ENCODE measurements at regions not wholly inside any gene's neighbourhood (a gene's known extent, or its start where the extent isn't known, plus 50 kb on each side); places are given as distances from the start of the nearest gene placed in this dataset.

GRCh38 chr3:161913786-161914389 is 417.3 kb downstream of the OTOL1 start:
- TF ChIP-seq, protein P1, sequence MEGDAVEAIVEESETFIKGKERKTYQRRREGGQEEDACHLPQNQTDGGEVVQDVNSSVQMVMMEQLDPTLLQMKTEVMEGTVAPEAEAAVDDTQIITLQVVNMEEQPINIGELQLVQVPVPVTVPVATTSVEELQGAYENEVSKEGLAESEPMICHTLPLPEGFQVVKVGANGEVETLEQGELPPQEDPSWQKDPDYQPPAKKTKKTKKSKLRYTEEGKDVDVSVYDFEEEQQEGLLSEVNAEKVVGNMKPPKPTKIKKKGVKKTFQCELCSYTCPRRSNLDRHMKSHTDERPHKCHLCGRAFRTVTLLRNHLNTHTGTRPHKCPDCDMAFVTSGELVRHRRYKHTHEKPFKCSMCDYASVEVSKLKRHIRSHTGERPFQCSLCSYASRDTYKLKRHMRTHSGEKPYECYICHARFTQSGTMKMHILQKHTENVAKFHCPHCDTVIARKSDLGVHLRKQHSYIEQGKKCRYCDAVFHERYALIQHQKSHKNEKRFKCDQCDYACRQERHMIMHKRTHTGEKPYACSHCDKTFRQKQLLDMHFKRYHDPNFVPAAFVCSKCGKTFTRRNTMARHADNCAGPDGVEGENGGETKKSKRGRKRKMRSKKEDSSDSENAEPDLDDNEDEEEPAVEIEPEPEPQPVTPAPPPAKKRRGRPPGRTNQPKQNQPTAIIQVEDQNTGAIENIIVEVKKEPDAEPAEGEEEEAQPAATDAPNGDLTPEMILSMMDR (IDR thresholded peaks at IDR 0.05; ENCODE audit: unreplicated experiment in 3 of 3) = no peak
- Mint-ChIP-seq H3K27ac (no peak overlapping the region), H3K9me3 (peaks cover 5% of the 10 kb centered on the region), H3K36me3 (ENCODE audit: low read depth) (no peaks in the 10 kb centered on the region), H3K4me3 (no peak overlapping the region), H3K27me3 (ENCODE audit: low read depth) (peaks cover 3% of the 10 kb centered on the region), H3K4me1 (peaks cover 18% of the 10 kb centered on the region)

GRCh38 chr3:161914703-161915417 is 418.3 kb downstream of the OTOL1 start:
- no peaks in the 10 kb centered on the region for H3K36me3 Mint-ChIP-seq (ENCODE audit: low read depth)
- TF ChIP-seq, protein P1 (IDR thresholded peaks at IDR 0.05; ENCODE audit: unreplicated experiment in 3 of 3) = peak; percentile 48 to 71 (median 63)
- peaks cover 3% of the 10 kb centered on the region for H3K27me3 Mint-ChIP-seq (ENCODE audit: low read depth)
- H3K4me1 Mint-ChIP-seq = peaks cover 18% of the 10 kb centered on the region
- peak overlapping the region in 1 of 3 experiments; percentile 25 for H3K4me3 Mint-ChIP-seq
- H3K27ac Mint-ChIP-seq = peak overlapping the region; percentile 31 to 69 (median 42)
- H3K9me3 Mint-ChIP-seq = peaks cover 14% of the 10 kb centered on the region

GRCh38 chr3:161915418-161915750 is 418.8 kb downstream of the OTOL1 start:
- peaks cover 14% of the 10 kb centered on the region for H3K9me3 Mint-ChIP-seq
- peak overlapping the region; percentile 31 to 69 (median 42) for H3K27ac Mint-ChIP-seq
- TF ChIP-seq, protein P1 (IDR thresholded peaks at IDR 0.05; ENCODE audit: unreplicated experiment in 3 of 3) = no peak
- H3K4me1 Mint-ChIP-seq = peaks cover 18% of the 10 kb centered on the region
- no peaks in the 10 kb centered on the region for H3K36me3 Mint-ChIP-seq (ENCODE audit: low read depth)
- H3K27me3 Mint-ChIP-seq (ENCODE audit: low read depth) = peaks cover 3% of the 10 kb centered on the region
- no peak overlapping the region for H3K4me3 Mint-ChIP-seq

DNA sequence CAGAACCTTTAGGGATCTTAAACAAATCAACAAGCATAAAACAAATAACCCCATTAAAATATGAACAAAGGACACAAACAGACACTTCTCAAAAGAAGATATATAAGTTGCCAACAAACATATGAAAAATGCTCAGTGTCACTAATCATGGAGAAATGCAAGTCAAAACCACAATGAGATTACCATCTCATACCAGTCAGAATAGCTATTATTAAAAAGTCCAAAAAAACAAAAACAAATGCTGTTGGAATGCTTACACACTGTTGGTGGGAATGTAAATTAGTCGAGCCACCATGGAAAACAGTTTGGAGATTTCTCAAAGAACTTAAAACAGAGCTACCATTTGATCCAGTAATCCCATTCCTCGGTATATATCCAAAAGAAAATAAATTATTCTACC is 423.6 kb downstream of the OTOL1 start:
- Mint-ChIP-seq H3K9me3 (peaks cover 23% of the 10 kb centered on the region), H3K27ac (no peak overlapping the region), H3K4me3 (no peak overlapping the region), H3K36me3 (ENCODE audit: low read depth) (no peaks in the 10 kb centered on the region), H3K4me1 (peaks cover 6% of the 10 kb centered on the region), H3K27me3 (ENCODE audit: low read depth) (no peaks in the 10 kb centered on the region)
- TF ChIP-seq, protein P1 (IDR thresholded peaks at IDR 0.05; ENCODE audit: unreplicated experiment in 3 of 3) = no peak

DNA sequence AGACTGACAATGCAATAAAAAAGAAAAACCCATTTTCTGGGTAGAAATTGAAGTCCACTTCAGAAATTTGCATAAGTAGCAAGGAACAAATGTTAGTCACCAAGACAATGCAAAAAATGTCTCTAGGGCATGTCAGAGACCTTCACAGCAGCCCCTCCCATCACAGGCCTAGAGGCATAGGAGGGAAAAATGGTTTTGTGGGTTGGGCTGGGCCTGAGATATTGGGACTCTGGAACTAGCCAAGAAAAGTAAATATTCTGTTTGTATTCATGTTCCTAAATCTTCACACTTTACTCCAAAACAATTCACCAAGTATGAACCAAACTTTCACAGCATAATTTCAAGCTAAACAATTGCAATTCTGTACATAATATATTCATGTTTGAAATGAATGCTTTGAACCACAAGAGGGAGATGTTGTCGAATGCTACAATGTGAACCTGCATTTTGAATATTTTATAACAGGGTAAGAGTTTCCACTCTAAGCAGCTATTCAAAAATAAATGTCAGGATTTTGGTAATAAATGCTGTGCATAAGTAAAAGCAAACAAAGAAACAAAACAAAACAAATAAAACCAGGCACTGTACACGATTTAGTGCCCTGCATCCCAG is 429.2 kb downstream of the OTOL1 start:
- Mint-ChIP-seq H3K27ac (no peak overlapping the region), H3K4me3 (no peak overlapping the region), H3K9me3 (peaks cover 15% of the 10 kb centered on the region), H3K36me3 (ENCODE audit: low read depth) (no peaks in the 10 kb centered on the region), H3K27me3 (ENCODE audit: low read depth) (no peaks in the 10 kb centered on the region), H3K4me1 (no peaks in the 10 kb centered on the region)
- TF ChIP-seq, protein P1 (IDR thresholded peaks at IDR 0.05; ENCODE audit: unreplicated experiment in 3 of 3) = no peak

All from nephron (organoid).